ENCODE measurements at regions not wholly inside any gene's neighbourhood (a gene's known extent, or its start where the extent isn't known, plus 50 kb on each side); places are given as distances from the start of the nearest gene placed in this dataset.

- ATAC-seq = no peak
Observed at GRCh38 chr5:82336226-82336958, 58.2 kb upstream of the RPS23 start.

GRCh38 chr5:82335806-82336205 lies 57.7 kb upstream of the RPS23 start:
- intact Hi-C loops (cut with DNase I, micrococcal nuclease) = no loop called here
- ATAC-seq (no peak), DNase-seq (no peak)

More at GRCh38 chr5:82336226-82336958, 58.2 kb upstream of the RPS23 start:
- intact Hi-C loops (cut with DNase I, micrococcal nuclease) = no loop called here
- DNase-seq = no peak

DNA sequence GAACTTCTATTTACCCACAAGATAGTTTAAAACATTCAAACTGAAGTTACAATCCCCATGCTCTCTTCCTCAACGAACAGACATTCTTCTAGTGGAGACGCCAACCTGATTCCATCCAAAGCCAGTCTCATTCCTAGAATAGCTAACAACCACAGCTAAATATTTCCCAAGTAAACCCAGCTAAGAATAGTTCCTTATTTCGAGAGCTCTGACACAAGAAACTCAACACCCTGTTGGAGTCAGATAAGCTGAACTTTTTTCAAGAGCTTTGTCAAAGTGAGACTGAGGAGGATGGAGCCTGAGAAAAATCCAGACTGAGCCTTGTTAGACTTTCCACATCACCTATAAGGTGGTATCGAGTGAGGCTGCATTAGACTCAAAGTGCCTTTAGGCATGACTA lies 56.7 kb upstream of the RPS23 start:
- intact Hi-C loops (cut with DNase I, micrococcal nuclease) = no loop called here
- ATAC-seq (no peak), DNase-seq (no peak)

DNA sequence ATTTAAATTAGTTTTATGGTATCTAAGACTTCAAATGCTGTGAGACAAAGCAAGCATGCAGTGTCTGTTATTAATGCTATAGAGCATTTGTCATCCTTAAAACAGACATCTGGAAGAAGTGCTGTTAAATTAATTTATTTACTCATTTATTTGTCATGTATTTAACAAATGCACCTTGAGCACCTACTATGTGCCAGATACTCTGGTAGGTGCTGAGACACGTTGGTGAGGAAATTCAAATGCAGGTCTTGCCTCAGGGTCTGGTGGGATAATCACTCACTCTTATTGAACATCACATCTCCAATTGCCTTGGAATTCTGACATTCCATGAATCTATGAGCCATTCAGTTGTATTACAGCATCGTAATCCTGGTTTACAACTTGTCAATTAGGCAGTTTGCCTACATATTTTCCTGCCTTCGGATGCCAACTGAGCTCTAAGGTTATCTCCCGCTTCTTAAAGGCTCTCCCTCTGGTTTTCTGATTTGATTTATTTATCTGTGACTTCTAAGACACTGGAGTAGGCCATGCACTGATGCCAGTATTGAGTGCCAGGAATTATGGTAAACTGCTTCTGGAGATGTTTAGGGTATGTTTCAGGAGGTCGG lies 56.0 kb upstream of the RPS23 start:
- DNase-seq (no peak), ATAC-seq (no peak)
- intact Hi-C loops (cut with DNase I, micrococcal nuclease) = no loop called here

DNA sequence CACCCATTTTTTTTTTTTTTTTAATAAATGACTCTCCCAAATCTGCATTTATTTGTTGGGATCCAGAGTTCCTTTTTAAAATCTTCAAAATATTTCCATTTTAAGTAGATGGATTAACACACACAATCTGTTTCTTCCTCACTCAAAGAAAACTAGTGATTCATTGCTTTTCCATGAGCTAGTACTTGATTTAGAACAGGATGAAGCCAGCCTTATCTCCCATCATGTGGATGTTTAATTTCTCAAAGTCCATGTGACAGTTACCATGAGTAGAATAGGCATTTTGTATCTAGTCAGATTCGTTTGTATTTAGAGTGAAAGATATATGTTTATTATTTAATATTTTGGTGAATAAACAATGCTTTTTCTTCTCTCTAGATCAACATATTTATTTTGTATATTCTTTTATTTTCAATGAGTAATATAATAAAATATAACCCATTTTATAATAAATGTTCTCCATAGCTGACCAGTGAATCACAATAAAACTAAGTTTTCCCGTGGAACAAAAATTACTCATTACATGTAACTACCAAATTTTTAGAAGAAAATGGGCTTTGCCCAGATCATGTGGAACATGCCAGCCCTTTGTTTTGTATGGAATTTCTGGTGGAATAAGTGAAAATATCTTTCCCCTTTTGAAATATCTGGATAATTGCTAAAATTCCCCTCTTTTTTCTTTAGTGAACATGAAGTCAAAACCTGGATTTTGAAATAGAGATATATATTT lies 54.9 kb upstream of the RPS23 start:
- DNase-seq (no peak), ATAC-seq (no peak)
- intact Hi-C loops (cut with DNase I, micrococcal nuclease) = no loop called here

DNA sequence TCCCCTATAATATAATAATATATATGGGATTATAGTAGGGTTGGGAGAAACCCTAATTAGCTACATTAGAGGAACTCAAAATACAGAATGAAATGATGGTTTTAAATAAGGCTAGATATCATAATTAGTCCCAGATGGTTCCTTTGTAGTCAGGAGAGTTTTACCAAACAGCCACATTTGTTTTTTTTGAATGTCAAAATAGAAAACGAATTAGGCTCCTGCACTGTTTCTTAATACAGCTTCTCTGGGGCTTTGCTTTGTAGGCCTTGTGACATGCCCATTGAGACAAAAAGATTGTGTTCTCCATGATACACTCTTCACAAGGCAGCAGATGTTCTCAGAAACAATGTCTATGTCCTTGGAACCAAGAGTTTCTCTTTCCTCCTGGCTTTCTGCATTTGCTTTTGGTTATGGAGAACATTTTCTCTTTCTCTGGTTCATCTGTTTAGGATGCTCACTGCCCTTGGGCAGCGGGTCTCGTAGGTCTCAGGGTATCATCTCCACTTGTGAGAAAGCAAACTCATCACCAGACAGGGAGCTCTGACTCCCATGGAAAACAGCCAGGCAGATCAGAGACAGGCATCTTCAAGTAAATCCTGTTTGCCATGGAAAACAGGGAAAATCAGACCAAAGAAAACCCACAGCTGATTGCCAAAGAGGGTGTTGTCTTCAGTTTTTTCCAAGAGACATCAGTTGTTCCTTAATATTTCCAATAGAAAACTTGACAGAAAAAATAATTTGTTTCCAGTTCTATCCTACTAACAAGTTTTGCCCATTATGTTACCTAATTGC lies 54.1 kb upstream of the RPS23 start:
- DNase-seq = no peak
- no peak for ATAC-seq
- intact Hi-C loops (cut with DNase I, micrococcal nuclease) = no loop called here

GRCh38 chr5:82331557-82331956 lies 53.4 kb upstream of the RPS23 start:
- intact Hi-C loops (cut with DNase I, micrococcal nuclease) = no loop called here
- ATAC-seq (no peak), DNase-seq (no peak)

- DNase-seq (no peak), ATAC-seq (no peak)
- intact Hi-C loops (cut with DNase I, micrococcal nuclease) = no loop called here
Observed at GRCh38 chr5:82330530-82331270, 52.5 kb upstream of the RPS23 start.

DNA sequence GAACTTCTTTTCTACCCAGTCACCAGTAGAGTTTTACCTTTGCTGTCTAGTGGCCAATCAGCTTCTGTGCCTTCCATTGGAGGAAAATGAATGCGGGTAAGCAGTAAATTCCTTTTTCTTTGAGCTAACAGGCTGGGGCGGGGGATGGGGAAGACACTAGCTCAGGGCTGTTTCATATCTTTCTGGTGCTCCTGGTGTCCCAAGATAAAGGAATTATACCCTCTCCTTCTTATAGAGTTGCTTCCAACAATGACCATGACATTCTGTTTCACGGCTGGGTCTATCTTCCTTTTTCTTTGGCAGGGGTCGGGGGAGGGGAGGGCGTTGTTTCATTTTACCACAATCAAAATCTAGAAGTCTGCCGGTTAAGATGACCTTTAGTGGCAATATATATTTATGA lies 51.2 kb upstream of the RPS23 start:
- ATAC-seq (no peak), DNase-seq (no peak)
- intact Hi-C loops (cut with DNase I, micrococcal nuclease) = no loop called here

Small RNA genes in the stretch of these regions (microRNA-seq; reads per million reads assigned to microRNA genes)
- gene MIR3977 = 0 reads per million in 2 donors
